ENCODE measurements at regions not wholly inside any gene's neighbourhood (a gene's known extent, or its start where the extent isn't known, plus 50 kb on each side); places are given as distances from the start of the nearest gene placed in this dataset.
"Not testable (repeated sequence)": the region's sequence is repeated elsewhere in the genome, so short reads cannot be mapped to it uniquely, and the experiment has no call there.

- DNase-seq = no peak
These were observed 288.0 kb downstream of the FGFR2 start for GRCh38 chr10:121310151-121310711.

DNA sequence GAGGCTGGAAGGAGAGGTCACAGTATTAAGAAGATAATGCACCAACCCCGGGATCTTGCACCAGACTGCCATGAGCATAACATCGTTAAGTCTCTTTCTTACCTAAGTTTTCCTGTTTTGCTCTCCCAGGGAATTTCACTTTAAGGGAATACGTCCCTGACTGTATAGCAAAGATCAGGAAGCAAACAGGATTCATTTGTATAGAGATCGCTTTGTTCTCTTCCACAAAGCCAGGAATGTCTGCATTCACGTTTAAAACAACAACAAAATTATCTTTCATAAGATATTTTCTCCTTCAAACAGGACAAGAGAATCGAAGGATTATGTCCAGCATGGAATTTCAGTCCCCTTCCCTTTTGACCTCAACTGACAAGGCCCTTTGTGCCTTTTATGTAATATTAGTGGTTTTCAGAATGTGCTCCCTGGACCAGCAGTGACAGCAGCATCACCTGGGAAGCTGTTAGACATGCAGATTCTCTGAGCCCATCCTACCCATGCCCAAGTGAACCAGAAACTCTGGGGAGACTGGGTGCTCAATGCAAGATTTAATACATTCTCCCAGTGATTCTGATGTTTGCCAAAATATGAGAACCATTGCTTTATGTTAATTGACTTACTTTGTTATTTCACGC, 286.3 kb downstream of the FGFR2 start:
- DNase-seq = no peak

DNA sequence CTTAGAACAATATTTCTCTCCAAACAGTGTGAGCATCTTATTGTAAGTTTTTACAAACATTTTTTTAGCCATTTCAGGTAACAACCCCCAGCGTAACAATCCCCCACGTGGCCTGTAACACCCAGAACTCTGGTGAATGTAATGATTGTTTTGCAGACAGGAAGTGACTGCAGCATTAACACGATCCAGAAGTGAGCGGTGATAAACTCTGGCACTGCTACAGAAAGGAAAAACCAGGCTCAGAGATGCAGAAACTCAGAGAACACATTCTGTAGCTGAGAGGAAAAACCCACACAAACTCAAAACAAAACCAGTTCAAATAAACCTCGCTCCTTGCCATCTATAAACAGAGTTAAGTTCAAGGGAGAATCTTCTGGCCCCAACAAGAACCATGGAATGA, 285.7 kb downstream of the FGFR2 start:
- no peak for DNase-seq

DNA sequence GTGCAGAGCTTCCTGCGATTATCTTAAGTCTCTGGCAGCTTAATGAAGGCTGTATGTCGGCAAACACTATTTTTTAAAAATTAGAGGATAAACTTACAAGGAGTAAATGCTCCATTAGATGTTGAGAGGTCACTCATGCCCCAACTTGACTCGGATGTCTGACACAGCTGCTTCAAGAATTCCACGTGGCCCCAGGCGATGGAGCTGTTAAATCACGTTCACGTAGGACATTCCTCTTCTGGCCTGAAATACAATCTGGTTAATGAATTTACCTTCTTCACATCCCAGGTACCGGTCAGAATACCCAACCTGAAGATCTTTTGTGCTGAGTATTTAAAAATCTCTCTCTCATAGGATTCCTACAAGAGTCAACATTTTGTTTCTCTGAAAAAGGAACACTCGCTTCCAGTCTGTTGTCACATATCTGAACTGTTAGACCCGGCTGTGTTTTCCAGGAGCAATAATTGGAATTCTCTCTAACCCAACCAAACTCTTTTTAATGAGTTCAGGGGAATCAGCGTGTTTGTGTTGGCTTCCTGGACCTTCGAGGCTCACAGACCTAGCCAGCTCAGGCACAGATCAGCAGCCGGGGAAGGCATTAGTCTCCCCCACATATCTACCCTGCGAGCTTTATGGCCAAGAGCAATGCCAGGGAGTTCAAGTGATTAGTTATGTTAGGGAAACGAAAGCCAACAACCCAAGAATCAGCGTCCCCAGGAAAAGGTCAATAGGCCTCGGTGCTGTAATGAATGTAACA, 284.9 kb downstream of the FGFR2 start:
- DNase-seq = no peak

- DNase-seq = no peak
These were observed 281.8 kb downstream of the FGFR2 start for GRCh38 chr10:121316432-121316831.

GRCh38 chr10:121317374-121317773, 280.9 kb downstream of the FGFR2 start:
- no peak for DNase-seq

DNA sequence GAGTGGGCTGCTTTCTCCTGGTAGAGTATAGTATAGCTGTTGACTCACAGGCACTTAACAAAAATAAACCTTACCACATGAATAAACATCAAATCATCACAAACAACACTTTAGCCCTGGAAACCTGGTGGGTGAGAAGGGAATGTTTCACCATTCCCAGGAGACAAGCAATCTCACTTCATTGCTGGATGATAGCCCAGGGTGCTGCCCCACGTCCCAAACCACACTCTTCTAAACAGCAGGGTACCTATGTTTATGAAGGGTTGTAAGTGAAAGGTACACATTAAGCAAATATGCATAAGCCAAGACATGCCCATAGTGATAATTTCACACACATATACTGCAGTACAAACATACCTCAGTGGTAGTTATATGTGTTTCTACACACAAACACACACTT, 276.2 kb downstream of the FGFR2 start:
- DNase-seq = no peak

GRCh38 chr10:121322776-121323175, 275.5 kb downstream of the FGFR2 start:
- DNase-seq = no peak

- no peak for DNase-seq
These were observed 274.8 kb downstream of the FGFR2 start for GRCh38 chr10:121323443-121323842.

- no peak for DNase-seq
These were observed 273.5 kb downstream of the FGFR2 start for GRCh38 chr10:121324678-121325213.

- DNase-seq = peak; percentile 1
These were observed 272.6 kb downstream of the FGFR2 start for GRCh38 chr10:121325490-121326231.

- no peak for DNase-seq
These were observed 271.3 kb downstream of the FGFR2 start for GRCh38 chr10:121326905-121327304.

GRCh38 chr10:121327727-121328126, 270.5 kb downstream of the FGFR2 start:
- no peak for DNase-seq

- DNase-seq = not testable (repeated sequence)
These were observed 268.6 kb downstream of the FGFR2 start for GRCh38 chr10:121329631-121330030.

DNA sequence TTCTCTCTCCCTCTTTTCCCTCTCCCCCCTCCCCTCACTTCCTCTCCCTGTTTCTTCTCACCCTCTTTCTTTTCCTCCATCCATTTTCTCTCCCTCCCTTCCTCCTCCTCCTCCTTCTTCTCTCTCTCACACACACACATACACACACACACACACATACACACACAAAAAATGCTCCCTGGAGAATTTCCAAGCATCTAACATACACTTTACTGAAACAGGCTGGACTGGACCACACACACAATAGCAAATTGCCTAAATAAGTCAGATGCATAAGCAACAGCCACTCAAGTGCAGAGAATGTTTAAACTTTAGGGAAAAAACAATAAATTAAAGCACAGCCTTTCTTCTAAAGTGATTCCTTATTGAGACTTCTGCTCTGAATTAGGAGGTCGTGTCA, 267.7 kb downstream of the FGFR2 start:
- no peak for DNase-seq

DNA sequence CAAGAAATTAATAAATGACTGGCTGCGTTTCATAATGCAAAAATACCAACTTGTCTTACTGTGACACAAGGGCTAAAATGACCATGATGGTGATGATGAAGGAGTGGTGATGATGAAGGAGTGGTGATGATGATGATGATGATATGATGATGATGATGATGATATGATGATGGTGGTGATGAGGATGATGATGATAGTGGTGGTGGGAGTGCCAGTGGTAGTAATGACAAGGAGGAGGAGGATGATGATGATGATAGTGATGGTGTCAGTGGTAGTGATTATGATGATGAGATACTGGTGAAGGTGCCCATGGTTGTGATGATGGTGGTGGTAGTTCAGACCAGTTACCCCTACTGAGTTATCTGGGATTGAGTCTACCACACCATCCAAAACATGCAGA, 265.9 kb downstream of the FGFR2 start:
- no peak for DNase-seq

- DNase-seq = no peak
These were observed 265.1 kb downstream of the FGFR2 start for GRCh38 chr10:121332829-121333765.

DNA sequence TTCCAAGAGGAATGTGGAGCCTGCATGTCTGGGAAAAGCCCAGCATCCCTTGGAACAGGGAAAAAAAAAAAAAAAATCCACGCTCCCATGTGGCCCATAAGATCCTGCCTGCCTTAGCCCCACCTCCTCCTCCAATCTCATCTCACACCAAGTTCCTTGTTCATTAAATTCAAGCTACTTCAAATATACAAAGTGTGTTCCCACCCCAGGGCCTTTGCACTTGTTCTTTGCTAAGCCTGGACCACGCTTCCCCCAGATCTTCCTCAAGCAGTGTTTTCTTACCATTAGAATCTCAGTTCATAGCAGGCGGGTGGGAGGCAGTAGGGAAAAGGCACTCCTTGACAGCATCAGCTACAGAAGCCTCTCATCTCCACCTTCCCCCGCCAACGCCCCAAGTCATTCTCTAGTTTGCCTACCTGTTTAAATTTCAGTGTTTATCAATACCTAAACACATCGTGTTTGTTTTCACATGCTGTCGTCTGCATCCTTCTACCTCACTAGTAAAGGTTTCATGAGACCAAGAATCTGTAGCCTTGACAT, 262.8 kb downstream of the FGFR2 start:
- no peak for DNase-seq

DNA sequence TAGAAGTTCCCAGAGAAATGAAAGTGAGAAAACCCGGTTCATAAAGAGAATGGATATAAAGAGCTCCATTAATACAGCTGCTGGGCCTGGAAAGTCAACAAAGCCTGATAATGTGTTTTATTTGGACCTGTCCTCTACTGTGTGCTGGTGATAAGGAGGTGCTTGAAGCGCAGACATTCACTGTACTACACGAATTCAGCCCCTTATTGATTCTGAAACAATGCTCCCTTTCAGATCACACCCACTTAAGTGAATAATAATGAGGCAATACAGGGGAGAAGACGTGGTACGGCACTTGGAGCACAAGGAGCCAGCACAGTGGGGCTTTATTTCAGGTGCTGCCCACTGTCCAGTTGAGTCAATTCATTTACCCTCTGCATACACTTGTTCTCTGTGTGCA, 260.8 kb downstream of the FGFR2 start:
- DNase-seq = no peak

DNA sequence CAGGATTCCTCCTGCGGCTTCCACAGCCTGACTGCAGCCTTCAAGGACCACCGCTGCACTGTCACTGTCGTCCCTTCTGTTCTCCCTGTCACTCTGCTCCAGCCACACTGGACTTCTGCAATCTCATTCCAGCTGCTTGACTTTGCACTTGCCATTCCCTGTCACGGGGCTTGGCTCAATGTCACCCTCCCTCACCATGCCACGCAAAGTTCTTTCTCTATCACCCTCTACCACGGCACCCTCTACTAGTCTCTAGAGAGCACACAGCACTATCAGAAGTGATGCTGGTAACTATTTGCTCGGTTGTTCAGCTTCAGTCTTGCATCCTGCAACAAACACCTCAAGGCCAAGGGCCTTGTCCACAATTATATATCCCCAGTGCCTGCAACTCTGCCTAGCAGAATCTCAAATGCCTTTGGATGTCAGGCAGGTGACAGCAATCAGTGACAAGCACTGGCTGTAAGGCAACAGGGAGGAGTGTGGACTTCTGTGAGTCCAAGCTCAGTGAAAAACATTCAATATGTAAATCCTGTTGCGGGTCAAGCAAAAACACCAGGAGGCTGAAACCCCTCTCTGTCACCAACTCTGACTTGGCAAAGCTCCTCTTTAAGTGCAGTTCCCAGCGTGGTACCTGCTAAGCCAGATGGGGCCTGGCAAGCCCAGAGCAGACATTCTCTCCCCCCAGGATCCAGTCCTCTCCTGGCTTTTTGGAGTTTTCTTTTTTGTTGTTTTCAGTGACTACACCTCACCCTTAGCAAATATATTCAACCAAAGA, 259.9 kb downstream of the FGFR2 start:
- DNase-seq = no peak

GRCh38 chr10:121339114-121339513, 259.1 kb downstream of the FGFR2 start:
- no peak for DNase-seq

Measured in activated CD4-positive, alpha-beta T cell treated with anti-CD3 and anti-CD28 coated beads, Interleukin-2, Interleukin-6, amounts not matched to agents 100 ng/mL and 50 ng/mL, durations not matched to agents 16 hours and 8 hours (primary cell).